ENCODE measurements at regions not wholly inside any gene's neighbourhood (a gene's known extent, or its start where the extent isn't known, plus 50 kb on each side); places are given as distances from the start of the nearest gene placed in this dataset.
"Not testable (repeated sequence)": the region's sequence is repeated elsewhere in the genome, so short reads cannot be mapped to it uniquely, and the experiment has no call there.

DNA sequence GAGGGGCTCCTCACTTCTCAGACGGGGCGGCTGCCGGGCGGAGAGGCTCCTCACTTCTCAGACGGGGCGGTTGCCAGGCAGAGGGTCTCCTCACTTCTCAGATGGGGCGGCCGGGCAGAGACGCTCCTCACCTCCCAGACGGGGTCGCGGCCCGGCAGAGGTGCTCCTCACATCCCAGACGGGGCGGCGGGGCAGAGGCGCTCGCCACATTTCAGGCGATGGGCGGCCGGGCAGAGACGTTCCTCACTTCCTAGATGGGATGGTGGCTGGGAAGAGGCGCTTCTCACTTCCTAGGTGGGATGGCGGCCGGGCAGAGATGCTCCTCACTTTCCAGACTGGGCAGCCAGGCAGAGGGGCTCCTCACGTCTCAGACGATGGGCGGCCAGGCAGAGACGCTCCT is 167.4 kb upstream of the C2CD4B start:
- TF ChIP-seq, protein P1, sequence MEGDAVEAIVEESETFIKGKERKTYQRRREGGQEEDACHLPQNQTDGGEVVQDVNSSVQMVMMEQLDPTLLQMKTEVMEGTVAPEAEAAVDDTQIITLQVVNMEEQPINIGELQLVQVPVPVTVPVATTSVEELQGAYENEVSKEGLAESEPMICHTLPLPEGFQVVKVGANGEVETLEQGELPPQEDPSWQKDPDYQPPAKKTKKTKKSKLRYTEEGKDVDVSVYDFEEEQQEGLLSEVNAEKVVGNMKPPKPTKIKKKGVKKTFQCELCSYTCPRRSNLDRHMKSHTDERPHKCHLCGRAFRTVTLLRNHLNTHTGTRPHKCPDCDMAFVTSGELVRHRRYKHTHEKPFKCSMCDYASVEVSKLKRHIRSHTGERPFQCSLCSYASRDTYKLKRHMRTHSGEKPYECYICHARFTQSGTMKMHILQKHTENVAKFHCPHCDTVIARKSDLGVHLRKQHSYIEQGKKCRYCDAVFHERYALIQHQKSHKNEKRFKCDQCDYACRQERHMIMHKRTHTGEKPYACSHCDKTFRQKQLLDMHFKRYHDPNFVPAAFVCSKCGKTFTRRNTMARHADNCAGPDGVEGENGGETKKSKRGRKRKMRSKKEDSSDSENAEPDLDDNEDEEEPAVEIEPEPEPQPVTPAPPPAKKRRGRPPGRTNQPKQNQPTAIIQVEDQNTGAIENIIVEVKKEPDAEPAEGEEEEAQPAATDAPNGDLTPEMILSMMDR (IDR thresholded peaks at IDR 0.05), result not testable (repeated sequence)
- not testable (repeated sequence) for TF ChIP-seq EZH2 (IDR thresholded peaks at IDR 0.05; ENCODE audit: borderline replicate concordance, insufficient read depth, low read depth, low read length, poor library complexity, severe bottlenecking)

All from B cell (primary cell).